ENCODE measurements at regions not wholly inside any gene's neighbourhood (a gene's known extent, or its start where the extent isn't known, plus 50 kb on each side); places are given as distances from the start of the nearest gene placed in this dataset.
A peak's percentile ranks its signal among the peaks of the same experiment; 100 is the strongest.

- no peak for DNase-seq
Measured at GRCh38 chr5:171509467-171509866, 90.0 kb downstream of the FGF18 start.

GRCh38 chr5:171512397-171512796 is 93.0 kb downstream of the FGF18 start:
- DNase-seq, result no peak

- no peak for DNase-seq
Measured at GRCh38 chr5:171513591-171513990, 94.1 kb downstream of the FGF18 start.

GRCh38 chr5:171518916-171519315 is 99.5 kb downstream of the FGF18 start:
- DNase-seq, result no peak

GRCh38 chr5:171520300-171521174 is 101.1 kb downstream of the FGF18 start:
- DNase-seq, result peak; percentile 37

GRCh38 chr5:171521219-171521633 is 101.8 kb downstream of the FGF18 start:
- peak; percentile 49 for DNase-seq

GRCh38 chr5:171521679-171522078 is 102.2 kb downstream of the FGF18 start:
- DNase-seq, result no peak

- DNase-seq, result no peak
Measured at GRCh38 chr5:171523781-171524180, 104.3 kb downstream of the FGF18 start.

GRCh38 chr5:171524466-171524865 is 105.0 kb downstream of the FGF18 start:
- DNase-seq, result peak; percentile 32

- DNase-seq, result no peak
Measured at GRCh38 chr5:171525085-171525484, 105.6 kb downstream of the FGF18 start.

- no peak for DNase-seq
Measured at GRCh38 chr5:171528036-171528435, 108.6 kb downstream of the FGF18 start.

GRCh38 chr5:171528865-171529614 is 109.6 kb downstream of the FGF18 start:
- no peak for DNase-seq

GRCh38 chr5:171531638-171532037 is 112.2 kb downstream of the FGF18 start:
- no peak for DNase-seq

- DNase-seq, result no peak
Measured at GRCh38 chr5:171533153-171533552, 113.7 kb downstream of the FGF18 start.

GRCh38 chr5:171534043-171534895 is 114.8 kb downstream of the FGF18 start:
- DNase-seq, result peak; percentile 15

GRCh38 chr5:171535162-171535561 is 115.7 kb downstream of the FGF18 start:
- no peak for DNase-seq

- DNase-seq, result no peak
Measured at GRCh38 chr5:171537070-171537849, 117.8 kb downstream of the FGF18 start.

GRCh38 chr5:171537923-171538537 is 118.6 kb downstream of the FGF18 start:
- DNase-seq, result no peak

GRCh38 chr5:171538681-171539080 is 119.2 kb downstream of the FGF18 start:
- DNase-seq, result no peak

- no peak for DNase-seq
Measured at GRCh38 chr5:171540865-171541264, 121.4 kb downstream of the FGF18 start.

- DNase-seq, result no peak
Measured at GRCh38 chr5:171541341-171541776, 121.9 kb downstream of the FGF18 start.
